HEK293T (cell line): ENCODE measurements at regions not wholly inside any gene's neighbourhood (a gene's known extent, or its start where the extent isn't known, plus 50 kb on each side); places are given as distances from the start of the nearest gene placed in this dataset.
"Not testable (repeated sequence)": the region's sequence is repeated elsewhere in the genome, so short reads cannot be mapped to it uniquely, and the experiment has no call there.

Source experiments
- BHLHE40 ChIP-seq: fragments of 450-650 bp; IDR thresholded peaks from 2 replicates; pipeline ENCODE4 v1.6.1; 2016; ENCODE audit warnings: mild to moderate bottlenecking, moderate library complexity, borderline replicate concordance
- FOXA1 ChIP-seq: fragments of 450-650 bp; IDR thresholded peaks from 2 replicates; pipeline ENCODE4 v1.6.1; 2016; ENCODE audit warnings: mild to moderate bottlenecking
- FOXM1 ChIP-seq: fragments of 450-650 bp; IDR thresholded peaks from 2 replicates; pipeline ENCODE4 v1.6.1; 2017; ENCODE audit warnings: mild to moderate bottlenecking, borderline replicate concordance
- NFRKB ChIP-seq: fragments of 450-650 bp; IDR thresholded peaks from 2 replicates; pipeline ENCODE4 v1.6.1; 2016; ENCODE audit warnings: mild to moderate bottlenecking, moderate library complexity
- SP1 ChIP-seq: fragments of 450-650 bp; IDR thresholded peaks from 2 replicates; pipeline ENCODE4 v1.6.1; 2017
- SUZ12 ChIP-seq: fragments of 450-650 bp; IDR thresholded peaks from 2 replicates; pipeline ENCODE4 v1.6.1; 2016; ENCODE audit warnings: mild to moderate bottlenecking
- ZNF384 ChIP-seq: fragments of 450-650 bp; IDR thresholded peaks from 2 replicates; pipeline ENCODE4 v1.6.1; 2016
- TF ChIP-seq, protein P1 (sequence below): fragments of 450-650 bp; IDR thresholded peaks from 2 replicates; pipeline ENCODE4 v1.6.1; 2016

DNA sequence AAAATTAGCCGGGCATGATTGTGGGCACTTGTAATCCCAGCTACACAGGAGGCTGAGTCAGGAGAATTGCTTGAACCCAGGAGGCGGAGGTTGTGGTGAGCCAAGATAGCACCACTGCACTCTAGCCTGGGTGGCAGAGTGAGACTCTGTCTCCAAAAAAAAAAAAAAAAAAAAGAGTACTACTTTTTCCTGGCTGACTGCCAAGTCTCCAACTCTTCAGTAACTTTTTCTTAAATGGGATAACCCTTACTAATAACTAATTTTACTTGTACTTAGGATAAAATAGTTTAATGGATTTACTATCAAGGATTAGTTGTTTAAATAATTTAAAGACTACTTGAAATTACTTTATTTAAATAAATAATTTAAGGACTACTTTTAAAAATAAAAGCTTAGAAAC is 158.8 kb upstream of the CAND1 start:
- TF ChIP-seq ZNF384: peak; percentile 26; the same call in 1 of the 2 replicates
- not testable (repeated sequence) for TF ChIP-seq SP1, FOXA1, NFRKB, BHLHE40, SUZ12, FOXM1
- TF ChIP-seq, protein P1, sequence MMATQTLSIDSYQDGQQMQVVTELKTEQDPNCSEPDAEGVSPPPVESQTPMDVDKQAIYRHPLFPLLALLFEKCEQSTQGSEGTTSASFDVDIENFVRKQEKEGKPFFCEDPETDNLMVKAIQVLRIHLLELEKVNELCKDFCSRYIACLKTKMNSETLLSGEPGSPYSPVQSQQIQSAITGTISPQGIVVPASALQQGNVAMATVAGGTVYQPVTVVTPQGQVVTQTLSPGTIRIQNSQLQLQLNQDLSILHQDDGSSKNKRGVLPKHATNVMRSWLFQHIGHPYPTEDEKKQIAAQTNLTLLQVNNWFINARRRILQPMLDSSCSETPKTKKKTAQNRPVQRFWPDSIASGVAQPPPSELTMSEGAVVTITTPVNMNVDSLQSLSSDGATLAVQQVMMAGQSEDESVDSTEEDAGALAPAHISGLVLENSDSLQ: not testable (repeated sequence)
